GM18505 (cell line): ENCODE measurements at regions not wholly inside any gene's neighbourhood (a gene's known extent, or its start where the extent isn't known, plus 50 kb on each side); places are given as distances from the start of the nearest gene placed in this dataset.
"Not testable (repeated sequence)": the region's sequence is repeated elsewhere in the genome, so short reads cannot be mapped to it uniquely, and the experiment has no call there.

Experiments
- ATAC-seq: cut with Tn5 transposase; IDR thresholded peaks from one replicate; pipeline ENCODE4 v1.9.1; 2021; ENCODE audit not compliant: unreplicated experiment
- POLR2A ChIP-seq: IDR thresholded peaks from 4 replicates; pipeline ENCODE4 v1.6.1; 2011; ENCODE audit warnings: borderline replicate concordance; ENCODE audit not compliant: insufficient read depth, insufficient read length; ENCODE audit errors: extremely low read depth

DNA sequence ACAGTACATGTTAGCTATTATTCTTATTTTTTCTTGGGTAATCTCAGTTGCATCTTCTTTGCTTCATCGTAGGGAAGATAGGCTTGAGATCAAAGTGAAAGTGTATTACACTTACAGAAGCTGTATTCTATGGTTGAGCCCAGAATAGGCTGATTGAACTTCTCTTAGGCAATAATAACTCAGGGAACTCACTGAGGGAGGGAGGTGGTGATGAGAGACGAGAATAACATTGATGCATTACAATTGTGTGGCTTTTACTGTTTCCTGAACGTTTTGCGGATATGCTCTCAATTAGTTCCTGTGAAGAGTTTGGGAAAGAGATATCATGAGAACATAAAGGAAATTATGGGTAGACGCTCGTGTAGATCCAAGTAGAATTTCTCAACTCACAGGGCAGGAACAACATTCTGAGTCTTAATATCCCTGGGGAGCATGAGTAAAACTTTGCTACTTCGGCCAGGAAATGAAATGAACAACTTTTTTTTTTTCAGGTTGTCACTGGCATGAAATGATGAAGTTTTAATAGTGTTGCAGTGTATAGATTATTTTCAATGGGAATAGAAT is 302.2 kb downstream of the TUSC7 start:
- no peak for TF ChIP-seq POLR2A
- no peak for ATAC-seq

GRCh38 chr3:117016378-117016777 is 306.8 kb downstream of the TUSC7 start:
- TF ChIP-seq POLR2A = no peak
- no peak for ATAC-seq

DNA sequence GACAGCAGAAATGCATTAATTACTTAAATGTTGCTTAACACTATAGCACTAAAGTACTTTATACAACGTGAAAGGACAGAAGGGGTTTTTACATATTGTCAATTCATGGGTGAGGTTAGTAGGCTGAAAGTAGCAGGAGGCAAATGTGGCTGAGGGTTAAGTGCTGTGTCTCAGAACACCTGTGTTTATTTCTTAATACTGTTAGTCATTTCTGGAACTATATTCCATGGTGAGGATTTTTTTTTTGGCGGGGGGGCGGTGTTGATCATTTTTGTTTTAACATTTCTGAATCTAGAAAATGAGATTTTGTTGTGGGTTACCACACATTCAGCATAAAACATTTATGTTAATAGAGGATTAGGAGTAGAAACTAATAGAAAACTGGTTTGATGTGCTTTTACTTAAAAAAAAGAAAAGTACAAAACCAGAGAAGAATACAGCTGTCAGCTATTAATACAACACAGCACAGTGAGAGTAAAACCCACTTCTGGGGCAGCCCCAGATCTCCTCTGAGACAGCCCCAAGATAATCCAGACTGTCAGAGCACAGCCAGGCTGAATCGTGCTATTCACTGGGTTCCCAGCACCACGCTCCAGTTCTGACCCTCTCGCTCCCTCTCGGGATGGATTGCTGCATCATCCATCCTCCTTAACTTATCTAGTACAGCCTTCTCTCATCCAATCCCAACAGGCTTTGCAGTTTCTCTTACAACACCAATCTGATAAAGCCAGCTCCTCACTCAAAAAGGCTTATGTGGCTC is 307.7 kb downstream of the TUSC7 start:
- TF ChIP-seq POLR2A = no peak
- ATAC-seq = peak; percentile 78

- TF ChIP-seq POLR2A = no peak
- ATAC-seq = no peak
These were observed 309.1 kb downstream of the TUSC7 start for GRCh38 chr3:117018655-117019054.

DNA sequence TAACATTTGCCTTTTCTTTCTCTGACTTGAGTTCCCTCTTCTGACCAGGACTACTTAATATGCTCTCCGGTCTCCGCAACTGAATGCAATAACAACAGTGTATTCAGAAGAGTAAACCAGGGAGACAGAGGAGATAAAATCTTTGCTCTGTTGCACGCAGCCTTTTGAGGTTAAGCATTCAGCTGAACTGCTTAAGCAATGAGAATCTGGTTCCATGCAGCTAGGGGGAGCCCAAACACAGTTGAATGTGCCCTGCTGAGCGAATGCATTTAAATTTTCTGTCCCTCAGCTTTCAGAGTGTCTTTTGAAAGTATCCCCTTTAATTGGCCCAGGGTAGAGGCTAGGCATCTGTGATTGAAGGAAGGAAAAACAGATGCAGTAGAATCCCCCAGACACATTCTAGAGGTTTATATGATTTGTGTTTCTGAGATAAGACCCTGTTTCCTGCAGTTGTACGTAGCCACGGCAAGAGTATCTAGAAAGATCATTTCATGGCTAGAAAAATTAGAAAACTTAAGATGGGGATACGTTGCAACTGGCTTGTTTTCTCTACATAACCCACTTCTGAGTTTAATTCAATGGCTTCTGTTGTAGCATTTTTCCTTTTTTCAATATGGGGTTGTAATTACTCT is 309.6 kb downstream of the TUSC7 start:
- no peak for ATAC-seq
- no peak for TF ChIP-seq POLR2A

DNA sequence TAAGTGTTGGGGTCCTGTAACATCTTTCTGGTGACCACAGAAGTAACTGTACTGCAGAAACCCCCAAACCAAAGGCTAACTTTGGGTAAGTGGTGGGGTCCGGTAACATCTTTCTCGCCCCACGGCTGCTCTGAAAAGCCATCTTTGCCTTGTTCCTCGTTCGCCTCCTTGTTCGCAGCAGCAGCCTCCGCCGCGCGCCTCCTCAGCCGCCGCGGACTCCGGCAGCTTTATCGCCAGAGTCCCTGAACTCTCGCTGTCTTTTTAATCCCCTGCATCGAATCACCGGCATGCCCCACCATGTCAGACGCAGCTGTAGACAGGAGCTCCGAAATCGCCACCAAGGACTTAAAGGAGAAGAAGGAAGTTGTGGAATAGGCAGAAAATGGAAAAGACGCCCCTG is 316.8 kb downstream of the TUSC7 start:
- no peak for ATAC-seq
- no peak for TF ChIP-seq POLR2A

DNA sequence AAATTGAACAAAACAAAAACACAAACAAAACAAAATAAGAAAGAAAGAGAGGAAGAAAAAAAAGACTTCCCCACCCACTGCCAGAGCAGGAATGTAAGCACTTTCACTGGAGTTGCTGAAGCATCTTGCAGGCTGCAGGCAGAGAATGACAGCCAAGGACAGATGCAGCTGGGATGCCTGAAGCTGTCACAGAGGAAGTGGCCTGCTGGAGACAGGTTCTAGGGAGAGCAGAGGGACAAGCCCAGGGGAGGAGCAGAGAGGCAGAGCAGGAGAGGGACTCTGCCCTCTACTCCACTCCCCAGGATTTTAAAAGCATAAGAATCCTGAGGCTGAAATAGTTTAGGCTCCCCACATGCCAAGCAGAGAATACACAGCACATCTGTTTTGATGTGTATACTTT is 326.2 kb downstream of the TUSC7 start:
- ATAC-seq = no peak
- TF ChIP-seq POLR2A = no peak

DNA sequence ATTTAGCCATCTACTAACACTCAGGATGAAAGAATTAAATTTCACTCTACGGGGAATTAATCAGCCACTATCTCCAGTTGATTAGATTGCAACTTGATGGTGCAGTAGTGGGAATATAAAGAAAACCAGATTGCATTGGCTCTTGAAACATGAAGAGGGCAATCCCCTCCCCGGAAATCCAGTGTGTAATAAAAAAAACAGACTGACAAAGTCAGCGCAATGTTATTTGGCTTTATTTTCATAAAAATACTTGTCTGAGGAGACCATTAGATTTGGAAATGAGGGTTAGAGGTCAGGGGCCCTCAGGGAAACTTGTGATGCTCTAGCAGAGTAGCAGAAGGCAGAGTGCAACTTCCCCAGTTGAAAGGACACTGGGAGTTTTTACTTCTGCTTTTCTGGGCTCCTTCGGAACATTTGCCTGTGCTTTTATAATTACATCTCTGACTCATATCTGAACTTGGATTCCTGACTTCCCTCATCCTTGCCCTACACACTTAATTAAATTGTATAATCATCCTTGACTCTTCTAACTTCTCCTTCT is 326.8 kb downstream of the TUSC7 start:
- ATAC-seq = no peak
- no peak for TF ChIP-seq POLR2A

DNA sequence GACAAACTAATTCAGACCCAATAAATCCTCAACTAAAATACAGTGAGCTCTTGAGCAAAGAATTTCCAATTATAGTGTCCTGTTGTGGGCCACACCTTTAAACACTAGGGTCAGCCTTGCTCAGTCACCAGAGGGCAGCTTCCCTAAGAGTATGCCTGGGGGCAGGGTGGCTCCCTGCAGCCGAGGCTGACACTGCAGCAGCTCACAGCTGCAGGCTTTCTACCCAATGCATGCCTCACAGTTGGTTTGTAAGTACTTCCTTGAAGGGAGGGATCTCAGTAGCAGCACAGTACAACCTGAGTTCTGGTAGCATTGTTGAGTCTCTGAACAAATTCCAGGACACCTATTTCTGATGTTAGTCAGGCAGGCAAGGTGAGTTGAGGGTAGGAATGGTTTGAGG is 335.6 kb downstream of the TUSC7 start:
- ATAC-seq = no peak
- TF ChIP-seq POLR2A = no peak

- no peak for TF ChIP-seq POLR2A
- ATAC-seq = no peak
These were observed 338.5 kb downstream of the TUSC7 start for GRCh38 chr3:117047951-117048705.

GRCh38 chr3:117052395-117052794 is 342.8 kb downstream of the TUSC7 start:
- TF ChIP-seq POLR2A = no peak
- no peak for ATAC-seq

- no peak for ATAC-seq
- TF ChIP-seq POLR2A = no peak
These were observed 345.0 kb downstream of the TUSC7 start for GRCh38 chr3:117054556-117054955.

DNA sequence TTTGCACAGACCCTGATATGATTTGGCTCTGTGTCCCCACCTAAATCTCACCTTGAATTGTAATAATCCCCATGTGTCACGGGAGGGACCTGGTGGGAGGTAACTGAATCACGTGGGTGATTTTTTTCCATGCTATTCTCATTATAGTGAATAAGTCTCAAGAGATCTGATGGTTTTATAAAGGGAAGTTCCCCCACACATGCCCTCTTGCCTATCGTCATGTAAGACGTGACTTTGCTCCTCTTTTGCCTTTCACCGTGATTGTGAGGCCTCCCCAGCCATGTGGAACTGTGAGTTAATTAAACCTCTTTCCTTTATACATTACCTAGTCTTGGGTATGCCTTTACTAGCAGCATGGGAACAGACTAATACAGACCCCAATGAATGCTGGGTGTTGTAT is 347.4 kb downstream of the TUSC7 start:
- not testable (repeated sequence) for ATAC-seq
